ENCODE measurements at regions not wholly inside any gene's neighbourhood (a gene's known extent, or its start where the extent isn't known, plus 50 kb on each side); places are given as distances from the start of the nearest gene placed in this dataset.

- no peaks in the 10 kb centered on the region for H3K9me3 ChIP-seq (ENCODE audit: severe bottlenecking)
- H3K27ac ChIP-seq: no peak overlapping the region
- H3K36me3 ChIP-seq: no peaks in the 10 kb centered on the region
- H3K27me3 ChIP-seq (ENCODE audit: insufficient read depth, low read depth, severe bottlenecking): no peaks in the 10 kb centered on the region
- DNase-seq: no peak
- H3K4me3 ChIP-seq (ENCODE audit: low read depth, low read length): no peak overlapping the region
- no peak for TF ChIP-seq CTCF (IDR thresholded peaks at IDR 0.05; ENCODE audit: low read depth, low read length)
Measured at GRCh38 chr12:61502179-61502578, 758.0 kb upstream of the USP15 start.

- no peak overlapping the region for H3K27ac ChIP-seq
- no peaks in the 10 kb centered on the region for H3K36me3 ChIP-seq
- no peaks in the 10 kb centered on the region for H3K27me3 ChIP-seq (ENCODE audit: insufficient read depth, low read depth, severe bottlenecking)
- no peaks in the 10 kb centered on the region for H3K9me3 ChIP-seq (ENCODE audit: severe bottlenecking)
- no peak for TF ChIP-seq CTCF (IDR thresholded peaks at IDR 0.05; ENCODE audit: low read depth, low read length)
- DNase-seq: no peak
- H3K4me3 ChIP-seq (ENCODE audit: low read depth, low read length): no peak overlapping the region
Measured at GRCh38 chr12:61504396-61505080, 755.7 kb upstream of the USP15 start.

- DNase-seq: no peak
- H3K9me3 ChIP-seq (ENCODE audit: severe bottlenecking): no peaks in the 10 kb centered on the region
- TF ChIP-seq CTCF (IDR thresholded peaks at IDR 0.05; ENCODE audit: low read depth, low read length): no peak
- no peak overlapping the region for H3K4me3 ChIP-seq (ENCODE audit: low read depth, low read length)
- H3K27ac ChIP-seq: no peak overlapping the region
- no peaks in the 10 kb centered on the region for H3K36me3 ChIP-seq
- no peaks in the 10 kb centered on the region for H3K27me3 ChIP-seq (ENCODE audit: insufficient read depth, low read depth, severe bottlenecking)
Measured at GRCh38 chr12:61513499-61513898, 746.7 kb upstream of the USP15 start.

- no peak for TF ChIP-seq CTCF (IDR thresholded peaks at IDR 0.05; ENCODE audit: low read depth, low read length)
- Histone ChIP-seq H3K27me3 (ENCODE audit: insufficient read depth, low read depth, severe bottlenecking) (no peaks in the 10 kb centered on the region), H3K36me3 (no peaks in the 10 kb centered on the region), H3K9me3 (ENCODE audit: severe bottlenecking) (no peaks in the 10 kb centered on the region), H3K27ac (no peak overlapping the region), H3K4me3 (ENCODE audit: low read depth, low read length) (no peak overlapping the region)
- DNase-seq: no peak
Measured at GRCh38 chr12:61514016-61514415, 746.2 kb upstream of the USP15 start.

- no peak for TF ChIP-seq CTCF (IDR thresholded peaks at IDR 0.05; ENCODE audit: low read depth, low read length)
- Histone ChIP-seq H3K27ac (no peak overlapping the region), H3K9me3 (ENCODE audit: severe bottlenecking) (no peaks in the 10 kb centered on the region), H3K27me3 (ENCODE audit: insufficient read depth, low read depth, severe bottlenecking) (no peaks in the 10 kb centered on the region), H3K36me3 (no peaks in the 10 kb centered on the region), H3K4me3 (ENCODE audit: low read depth, low read length) (no peak overlapping the region)
- DNase-seq: no peak
Measured at GRCh38 chr12:61521258-61521657, 738.9 kb upstream of the USP15 start.

Data from WERI-Rb-1 (cell line).